GM12878 (cell line): ENCODE measurements at regions not wholly inside any gene's neighbourhood (a gene's known extent, or its start where the extent isn't known, plus 50 kb on each side); places are given as distances from the start of the nearest gene placed in this dataset.

Source experiments
- ATAC-seq: fragments of 200-7000 bp; cut with Tn5 transposase; 3 replicates; pipeline ENCODE4 v1.9.1; 2020; ENCODE audit warnings: mild to moderate bottlenecking, moderate library complexity
- BruUV-seq: library from RNA; stranded (reverse); fragments of 400-500 nt; replicated peaks from 2 replicates; lab custom pipeline; 2021; lab: Mats Ljungman, UMichigan
- CTCF ChIA-PET: fragments of 300-600 bp; sonication (Branson Sonifier 250); formaldehyde crosslinking; extraction: SDS; loops from one replicate; lab custom pipeline; 2021; ENCODE audit warnings: inconsistent platforms; lab: Yijun Ruan, JAX
- POLR2A ChIA-PET: fragments of 350-600 bp; formaldehyde crosslinking; extraction: SDS; loops from one replicate; lab custom pipeline; 2021; ENCODE audit warnings: inconsistent platforms; lab: Charles Lee
- RAD21 ChIA-PET: fragments of 300-600 bp; sonication (Branson Sonifier 250); formaldehyde crosslinking; loops from one replicate; lab custom pipeline; 2023; ENCODE audit warnings: antibody characterized with exemption; ENCODE audit not compliant: unreplicated experiment; lab: Charles Lee
- SMC1A ChIA-PET: fragments of 300-600 bp; sonication (Branson Sonifier 250); formaldehyde crosslinking; loops from one replicate; lab custom pipeline; 2023; ENCODE audit not compliant: unreplicated experiment, uncharacterized antibody; lab: Charles Lee
- DNase-seq: peaks from one replicate; pipeline ENCODE4 v3.0.0-alpha.2; 2011; ENCODE audit warnings: low read depth, low spot score
- FAIRE-seq: peaks from 3 replicates; lab custom pipeline; 2011; peaks lifted over from hg19 to GRCh38; lab: Jason Lieb, UNC
- H2AFZ ChIP-seq: 2 replicates; pipeline ENCODE4 v1.6.0; 2011; ENCODE audit warnings: low read depth, low read length, control low read depth; ENCODE audit not compliant: control insufficient read depth
- H3K27ac ChIP-seq: 2 replicates; pipeline ENCODE4 v1.5.1; 2011; ENCODE audit warnings: control low read depth; ENCODE audit not compliant: control insufficient read depth, insufficient read depth
- H3K27me3 ChIP-seq, 2 experiments: replicated peaks in 1 of 2; 2 replicates each; pipeline versions ENCODE4 v1.6.0 to v1.6.1; 2011; ENCODE audit warnings: low read length in 1 of 2; ENCODE audit not compliant: control insufficient read depth in 2 of 2, insufficient read depth in 2 of 2
- H3K36me3 ChIP-seq, 2 experiments: 2 replicates each; pipeline ENCODE4 v1.5.1; 2011; ENCODE audit warnings: low read length in 1 of 2; ENCODE audit not compliant: control insufficient read depth in 2 of 2, insufficient read depth in 2 of 2
- H3K4me1 ChIP-seq: 2 replicates; pipeline ENCODE4 v1.6.1; 2011; ENCODE audit warnings: mild to moderate bottlenecking, low read length, moderate library complexity, mixed read lengths; ENCODE audit not compliant: control insufficient read depth, insufficient read depth
- H3K4me2 ChIP-seq: 2 replicates; pipeline ENCODE4 v1.6.0; 2011; ENCODE audit warnings: control low read depth; ENCODE audit not compliant: control insufficient read depth, insufficient read depth
- H3K4me3 ChIP-seq: fragments of 200-600 bp; sonication (generic); 2 replicates; pipeline ENCODE4 v1.5.1; 2016
- H3K79me2 ChIP-seq: 2 replicates; pipeline ENCODE4 v1.6.0; 2011; ENCODE audit warnings: low read length; ENCODE audit not compliant: control insufficient read depth, insufficient read depth
- H3K9ac ChIP-seq: 2 replicates; pipeline ENCODE4 v1.8.0; 2011; ENCODE audit warnings: low read length, control low read depth, mixed read lengths; ENCODE audit not compliant: control insufficient read depth, insufficient read depth
- H3K9me3 ChIP-seq: replicated peaks from 3 replicates; pipeline ENCODE4 v1.5.1; 2011; ENCODE audit warnings: mild to moderate bottlenecking, low read length; ENCODE audit not compliant: control insufficient read depth, insufficient read depth
- H4K20me1 ChIP-seq: 2 replicates; pipeline ENCODE4 v1.6.0; 2011; ENCODE audit not compliant: control insufficient read depth, insufficient read depth
- ASH2L ChIP-seq: fragments of 300-600, 200-600 bp; sonication (generic); IDR thresholded peaks from 2 replicates; pipeline ENCODE4 v1.6.1; 2017; ENCODE audit warnings: low read depth, mild to moderate bottlenecking, borderline replicate concordance
- BCL11A ChIP-seq: IDR thresholded peaks from 2 replicates; pipeline ENCODE4 v1.6.1; 2011; ENCODE audit warnings: low read depth, low read length
- BMI1 ChIP-seq: fragments of 450-650 bp; IDR thresholded peaks from 2 replicates; pipeline ENCODE4 v1.6.1; 2016; ENCODE audit warnings: mild to moderate bottlenecking, moderate library complexity, borderline replicate concordance
- CBX5 ChIP-seq: sonication (generic); IDR thresholded peaks from 2 replicates; pipeline ENCODE4 v1.6.1; 2016; ENCODE audit warnings: low read depth, moderate library complexity, mild to moderate bottlenecking, inconsistent platforms
- CUX1 ChIP-seq: IDR thresholded peaks from 2 replicates; pipeline ENCODE4 v1.6.1; 2012; ENCODE audit warnings: improper control_type of control experiment, low read depth, low read length; ENCODE audit not compliant: insufficient replicate concordance
- FOS ChIP-seq: IDR thresholded peaks from 3 replicates; pipeline ENCODE4 v1.6.1; 2011; ENCODE audit warnings: borderline replicate concordance; ENCODE audit not compliant: insufficient read length; ENCODE audit errors: extremely low read depth
- IKZF2 ChIP-seq, 2 experiments: fragments of 450-650 bp; IDR thresholded peaks; 2 replicates each; pipeline ENCODE4 v1.6.1; 2017; ENCODE audit warnings: mild to moderate bottlenecking in 2 of 2, moderate library complexity in 2 of 2
- IRF3 ChIP-seq: fragments of 450-650 bp; IDR thresholded peaks from 2 replicates; pipeline ENCODE4 v1.6.1; 2014; ENCODE audit warnings: mild to moderate bottlenecking
- JUND ChIP-seq: IDR thresholded peaks from 2 replicates; pipeline ENCODE4 v1.6.1; 2012; ENCODE audit warnings: low read depth, mild to moderate bottlenecking, low read length, improper control_type of control experiment, moderate library complexity
- SPI1 ChIP-seq: IDR thresholded peaks from 2 replicates; pipeline ENCODE4 v1.6.1; 2011; ENCODE audit warnings: low read depth, mild to moderate bottlenecking, low read length, moderate library complexity, borderline replicate concordance; ENCODE audit not compliant: insufficient read depth
- STAT3 ChIP-seq: IDR thresholded peaks from 2 replicates; pipeline ENCODE4 v1.6.1; 2011; ENCODE audit warnings: low read depth, low read length, improper control_type of control experiment
- SUPT20H ChIP-seq: IDR thresholded peaks from 2 replicates; pipeline ENCODE4 v1.6.1; 2011; ENCODE audit warnings: low read depth, mild to moderate bottlenecking, low read length, moderate library complexity, borderline replicate concordance; ENCODE audit not compliant: control insufficient read depth
- ZBTB4 ChIP-seq: fragments of 450-650 bp; formaldehyde crosslinking; IDR thresholded peaks from 2 replicates; pipeline ENCODE4 v1.4.0; 2022; ENCODE audit warnings: mild to moderate bottlenecking, moderate library complexity
- WGBS: methylation state at CpG from one replicate; pipeline ENCODE4 v1.1.6; 2016; ENCODE audit warnings: low lambda C conversion rate; ENCODE audit not compliant: insufficient replicate concordance, insufficient coverage; ENCODE audit errors: missing lambda C conversion rate; 5-methylcytosine and 5-hydroxymethylcytosine counted together
- in situ Hi-C: fragments of 300-500 bp; cut with MboI; formaldehyde crosslinking; loops from 9 replicates; pipeline ENCODE4 v1.14.3; 2018; ENCODE audit warnings: mixed read lengths
- intact Hi-C: fragments of 100-400 bp; cut with micrococcal nuclease; formaldehyde crosslinking; loops from one replicate; pipeline ENCODE4 v1.14.2; 2022; ENCODE audit not compliant: unreplicated experiment

GRCh38 chr10:43905512-43906236 is 257.0 kb upstream of the ZNF32 start:
- POLR2A ChIA-PET = no interaction called here
- in situ Hi-C loops = no loop called here
- DNase-seq (no peak), ATAC-seq (no peak), FAIRE-seq (no peak)
- 27% methylated on average over 10 of the region's 10 CpGs for WGBS
- Histone ChIP-seq H3K9me3 (no peaks in the 10 kb centered on the region), H3K27me3 (peaks cover 2 to 3% of the 10 kb centered on the region in 2 experiments; a peak in 3 of 4 replicates), H3K27ac (no peak overlapping the region), H3K36me3 (no peaks in the 10 kb centered on the region), H3K4me3 (no peak overlapping the region), H3K4me1 (no peaks in the 10 kb centered on the region), H3K79me2 (no peaks in the 10 kb centered on the region), H2AFZ (no peak overlapping the region), H3K4me2 (no peak overlapping the region), H3K9ac (no peak overlapping the region), H4K20me1 (no peaks in the 10 kb centered on the region)
- intact Hi-C loops = no loop called here
- SMC1A ChIA-PET = interaction anchor here (1.6 to 2.4 kb wide), 2 partner anchors 35 to 124 kb away, joined by 3 to 10 read pairs; no protein-coding TSS in a partner anchor
- RAD21 ChIA-PET = interaction anchor here (2.6 kb wide), 1 partner anchor 124 kb away, joined by 19 read pairs; no protein-coding TSS in a partner anchor
- TF ChIP-seq SPI1 (no peak), IRF3 (no peak), CBX5 (no peak), CUX1 (no peak), IKZF2 (IDR thresholded peaks at IDR 0.05) (no peak), STAT3 (no peak), SUPT20H (no peak), BMI1 (no peak), BCL11A (no peak), ZBTB4 (CRISPR knock-in tag) (no peak), FOS (no peak), JUND (no peak), ASH2L (no peak)
- CTCF ChIA-PET = interaction anchor here (1.0 to 2.3 kb wide), 4 partner anchors 9 to 481 kb away, joined by 3 to 10 read pairs (median 6); no protein-coding TSS in a partner anchor
- no TSS peak for BruUV-seq
